ENCODE measurements at regions not wholly inside any gene's neighbourhood (a gene's known extent, or its start where the extent isn't known, plus 50 kb on each side); places are given as distances from the start of the nearest gene placed in this dataset.

DNA sequence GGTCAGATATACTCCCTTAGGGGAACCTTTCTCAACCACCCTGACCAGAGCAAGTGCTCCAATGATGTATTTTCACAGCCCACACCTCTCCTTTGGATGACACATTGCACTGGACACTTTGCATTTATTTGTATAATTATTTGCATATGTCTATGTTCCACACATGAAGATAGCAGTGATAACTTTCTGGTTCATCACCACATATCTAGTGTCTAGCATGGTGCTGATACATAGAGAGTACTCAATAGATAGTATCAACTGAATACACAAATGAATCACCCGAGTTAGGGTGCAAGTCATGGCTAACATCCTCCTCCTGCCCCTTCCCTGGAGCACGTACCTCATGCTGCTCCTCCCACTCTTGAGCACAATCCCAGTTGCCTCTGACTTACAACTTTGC lies 617.6 kb downstream of the EBF1 start:
- no peak for TF ChIP-seq POLR2A (IDR thresholded peaks at IDR 0.05)
- no peak for TF ChIP-seq CTCF (IDR thresholded peaks at IDR 0.05)
